NT2/D1 (cell line): ENCODE measurements at regions not wholly inside any gene's neighbourhood (a gene's known extent, or its start where the extent isn't known, plus 50 kb on each side); places are given as distances from the start of the nearest gene placed in this dataset.

Experiments used
- DNase-seq: peaks from one replicate; pipeline ENCODE4 v3.0.0-alpha.2; 2011; ENCODE audit warnings: low read depth, low spot score
- H3K27me3 ChIP-seq: 2 replicates; pipeline ENCODE4 v1.6.0; 2011; ENCODE audit warnings: mild to moderate bottlenecking; ENCODE audit not compliant: insufficient read length, insufficient read depth
- H3K36me3 ChIP-seq: 2 replicates; pipeline ENCODE4 v1.6.1; 2011; ENCODE audit warnings: mild to moderate bottlenecking, low read length, mixed read lengths; ENCODE audit not compliant: insufficient read depth, insufficient read length
- H3K4me1 ChIP-seq: 2 replicates; pipeline ENCODE4 v1.5.1; 2011; ENCODE audit not compliant: insufficient read depth, insufficient read length
- H3K4me3 ChIP-seq: 2 replicates; pipeline ENCODE4 v1.5.1; 2011; ENCODE audit warnings: low read depth; ENCODE audit not compliant: insufficient read length
- H3K9ac ChIP-seq: 2 replicates; pipeline ENCODE4 v1.6.0; 2011; ENCODE audit warnings: low read depth; ENCODE audit not compliant: insufficient read length
- H3K9me3 ChIP-seq: 2 replicates; pipeline ENCODE4 v1.5.1; 2011; ENCODE audit warnings: mild to moderate bottlenecking, low read length; ENCODE audit not compliant: insufficient read depth
- SUZ12 ChIP-seq: IDR thresholded peaks from 2 replicates; pipeline ENCODE4 v1.6.1; 2011; ENCODE audit not compliant: insufficient read length, insufficient read depth; ENCODE audit errors: extremely low read depth
- YY1 ChIP-seq: IDR thresholded peaks from 2 replicates; pipeline ENCODE4 v1.6.1; 2011; ENCODE audit not compliant: insufficient read length, insufficient read depth
- ZNF274 ChIP-seq: IDR thresholded peaks from 2 replicates; pipeline ENCODE4 v1.6.1; 2011; ENCODE audit warnings: mild to moderate bottlenecking, low read depth, low read length

GRCh38 chr14:101207897-101208296 is 304.4 kb upstream of the RTL1 start:
- no peak for DNase-seq
- Histone ChIP-seq H3K27me3 (no peaks in the 10 kb centered on the region), H3K9ac (no peak overlapping the region), H3K9me3 (peaks cover 25% of the 10 kb centered on the region), H3K4me1 (no peaks in the 10 kb centered on the region), H3K4me3 (no peak overlapping the region), H3K36me3 (no peaks in the 10 kb centered on the region)
- TF ChIP-seq YY1 (no peak), SUZ12 (no peak), ZNF274 (no peak)

GRCh38 chr14:101209594-101209993 is 306.1 kb upstream of the RTL1 start:
- TF ChIP-seq YY1: no peak
- no peak for TF ChIP-seq SUZ12
- TF ChIP-seq ZNF274: no peak
- no peak overlapping the region for H3K9ac ChIP-seq
- no peak overlapping the region for H3K4me3 ChIP-seq
- no peaks in the 10 kb centered on the region for H3K27me3 ChIP-seq
- H3K36me3 ChIP-seq: no peaks in the 10 kb centered on the region
- no peaks in the 10 kb centered on the region for H3K4me1 ChIP-seq
- no peak for DNase-seq
- peaks cover 25% of the 10 kb centered on the region for H3K9me3 ChIP-seq

- Histone ChIP-seq H3K9me3 (peaks cover 6% of the 10 kb centered on the region), H3K4me3 (no peak overlapping the region), H3K9ac (no peak overlapping the region), H3K36me3 (no peaks in the 10 kb centered on the region), H3K4me1 (no peaks in the 10 kb centered on the region), H3K27me3 (no peaks in the 10 kb centered on the region)
- TF ChIP-seq SUZ12: no peak
- TF ChIP-seq YY1: no peak
- TF ChIP-seq ZNF274: no peak
- DNase-seq: no peak
Observed at GRCh38 chr14:101215266-101215665, 311.7 kb upstream of the RTL1 start.

GRCh38 chr14:101215927-101216326 is 312.4 kb upstream of the RTL1 start:
- no peak for TF ChIP-seq SUZ12
- TF ChIP-seq YY1: no peak
- no peak for TF ChIP-seq ZNF274
- no peak overlapping the region for H3K9ac ChIP-seq
- no peaks in the 10 kb centered on the region; the same call in 1 of the 2 replicates for H3K9me3 ChIP-seq
- no peaks in the 10 kb centered on the region for H3K4me1 ChIP-seq
- H3K4me3 ChIP-seq: no peak overlapping the region
- DNase-seq: no peak
- H3K36me3 ChIP-seq: no peaks in the 10 kb centered on the region
- no peaks in the 10 kb centered on the region for H3K27me3 ChIP-seq

- H3K9ac ChIP-seq: no peak overlapping the region
- peaks cover 4% of the 10 kb centered on the region for H3K4me1 ChIP-seq
- H3K27me3 ChIP-seq: no peaks in the 10 kb centered on the region
- H3K9me3 ChIP-seq: no peaks in the 10 kb centered on the region; the same call in 1 of the 2 replicates
- TF ChIP-seq YY1: no peak
- TF ChIP-seq ZNF274: no peak
- no peak for TF ChIP-seq SUZ12
- no peak overlapping the region for H3K4me3 ChIP-seq
- DNase-seq: no peak
- no peaks in the 10 kb centered on the region for H3K36me3 ChIP-seq
Observed at GRCh38 chr14:101216366-101217079, 313.0 kb upstream of the RTL1 start.

- no peak overlapping the region for H3K4me3 ChIP-seq
- no peaks in the 10 kb centered on the region for H3K36me3 ChIP-seq
- no peak for TF ChIP-seq YY1
- no peak for TF ChIP-seq ZNF274
- TF ChIP-seq SUZ12: no peak
- H3K9me3 ChIP-seq: no peaks in the 10 kb centered on the region; the same call in 1 of the 2 replicates
- peaks cover 6% of the 10 kb centered on the region for H3K4me1 ChIP-seq
- no peak for DNase-seq
- no peak overlapping the region for H3K9ac ChIP-seq
- no peaks in the 10 kb centered on the region for H3K27me3 ChIP-seq
Observed at GRCh38 chr14:101217080-101217463, 313.6 kb upstream of the RTL1 start.

GRCh38 chr14:101217616-101218371 is 314.3 kb upstream of the RTL1 start:
- no peak for DNase-seq
- Histone ChIP-seq H3K9me3 (no peaks in the 10 kb centered on the region; the same call in 1 of the 2 replicates), H3K9ac (no peak overlapping the region), H3K4me1 (peaks cover 6% of the 10 kb centered on the region), H3K4me3 (no peak overlapping the region), H3K36me3 (no peaks in the 10 kb centered on the region), H3K27me3 (no peaks in the 10 kb centered on the region)
- TF ChIP-seq SUZ12 (no peak), YY1 (no peak), ZNF274 (no peak)
